Fibroblast of mammary gland (primary cell): ENCODE measurements at regions not wholly inside any gene's neighbourhood (a gene's known extent, or its start where the extent isn't known, plus 50 kb on each side); places are given as distances from the start of the nearest gene placed in this dataset.
"Not testable (repeated sequence)": the region's sequence is repeated elsewhere in the genome, so short reads cannot be mapped to it uniquely, and the experiment has no call there.

Experiments
- DNase-seq: peaks from one replicate; pipeline ENCODE4 v3.0.0-alpha.2; 2010; ENCODE audit warnings: low read depth
- H3K4me3 ChIP-seq: 2 replicates; pipeline ENCODE4 v1.5.1; 2011; ENCODE audit warnings: low read depth, mild to moderate bottlenecking, low read length, moderate library complexity; ENCODE audit not compliant: control insufficient read depth
- CTCF ChIP-seq: conservative IDR thresholded peaks from 2 replicates; pipeline ENCODE4 v1.5.1; 2011; ENCODE audit warnings: low read depth, low read length, inconsistent platforms; ENCODE audit not compliant: control insufficient read depth, insufficient read depth

GRCh38 chr17:34424814-34425491, 61.9 kb upstream of the CCL1 start:
- TF ChIP-seq CTCF = no peak
- no peak for DNase-seq
- no peak overlapping the region for H3K4me3 ChIP-seq

GRCh38 chr17:34423978-34424813, 61.2 kb upstream of the CCL1 start:
- H3K4me3 ChIP-seq = no peak overlapping the region
- no peak for TF ChIP-seq CTCF
- no peak for DNase-seq

GRCh38 chr17:34423315-34423714, 60.3 kb upstream of the CCL1 start:
- not testable (repeated sequence) for DNase-seq, H3K4me3 ChIP-seq

GRCh38 chr17:34420900-34421299, 57.9 kb upstream of the CCL1 start:
- DNase-seq = no peak
- no peak overlapping the region for H3K4me3 ChIP-seq
- no peak for TF ChIP-seq CTCF

- DNase-seq = peak; percentile 60
- H3K4me3 ChIP-seq = no peak overlapping the region
- TF ChIP-seq CTCF = peak; percentile 95
Observed at GRCh38 chr17:34420254-34420766, 57.3 kb upstream of the CCL1 start.

GRCh38 chr17:34416116-34416515, 53.1 kb upstream of the CCL1 start:
- no peak for TF ChIP-seq CTCF
- H3K4me3 ChIP-seq = no peak overlapping the region
- DNase-seq = no peak

- no peak for DNase-seq
- H3K4me3 ChIP-seq = no peak overlapping the region
- no peak for TF ChIP-seq CTCF
Observed at GRCh38 chr17:34414339-34414738, 51.3 kb upstream of the CCL1 start.
